Gastrocnemius medialis (tissue), 4 donors: ENCODE measurements at regions not wholly inside any gene's neighbourhood (a gene's known extent, or its start where the extent isn't known, plus 50 kb on each side); places are given as distances from the start of the nearest gene placed in this dataset.

Source experiments
- CTCF ChIP-seq, 5 experiments: fragments of 450-650 bp in 3 of 5; fragments of 200-600 bp in 2 of 5; sonication (generic) in 2 of 5; IDR thresholded peaks in 4 of 5; conservative IDR thresholded peaks in 1 of 5; 1 replicate in 4 of 5; 2 replicates in 1 of 5; pipeline ENCODE4 v1.5.1; 2016 to 2019; ENCODE audit warnings: antibody characterized with exemption in 5 of 5, mild to moderate bottlenecking in 3 of 5, moderate library complexity in 3 of 5
- POLR2A ChIP-seq, 2 donors: fragments of 450-650 bp; IDR thresholded peaks; one replicate each; pipeline ENCODE4 v1.6.1; 2017; ENCODE audit warnings: antibody characterized with exemption in 2 of 2, mild to moderate bottlenecking in 2 of 2, moderate library complexity in 2 of 2

- TF ChIP-seq CTCF (IDR thresholded peaks at IDR 0.05 in 4 of 5, conservative IDR thresholded peaks at IDR 0.05 in 1 of 5) (no peak), POLR2A (IDR thresholded peaks at IDR 0.05) (no peak)
Measured at GRCh38 chr7:11896663-11897062, 64.7 kb upstream of the THSD7A start.
